Progenitor cell of endocrine pancreas (in vitro differentiated cells): ENCODE measurements at regions not wholly inside any gene's neighbourhood (a gene's known extent, or its start where the extent isn't known, plus 50 kb on each side); places are given as distances from the start of the nearest gene placed in this dataset.

Experiments used
- DNase-seq: peaks from one replicate; pipeline ENCODE4 v3.0.0; 2021; ENCODE audit warnings: low spot score; ENCODE audit not compliant: unreplicated experiment
- H3K27ac Mint-ChIP-seq: 2 replicates; pipeline ENCODE4 v1.8.0; 2021; ENCODE audit warnings: mild to moderate bottlenecking, moderate library complexity, mixed read lengths
- H3K27me3 Mint-ChIP-seq: 2 replicates; pipeline ENCODE4 v1.8.0; 2021; ENCODE audit warnings: mixed read lengths
- H3K36me3 Mint-ChIP-seq: 2 replicates; pipeline ENCODE4 v1.8.0; 2022; ENCODE audit warnings: mixed read lengths; ENCODE audit not compliant: insufficient read depth
- H3K4me1 Mint-ChIP-seq: 2 replicates; pipeline ENCODE4 v1.8.0; 2021; ENCODE audit warnings: low read depth, mixed read lengths
- H3K4me3 Mint-ChIP-seq: 2 replicates; pipeline ENCODE4 v1.8.0; 2021; ENCODE audit warnings: low read depth, mild to moderate bottlenecking, moderate library complexity, mixed read lengths
- H3K9me3 Mint-ChIP-seq: 2 replicates; pipeline ENCODE4 v1.8.0; 2021; ENCODE audit warnings: low read depth, mixed read lengths
- CTCF ChIP-seq: fragments of 200-600 bp; sonication (generic); IDR thresholded peaks from one replicate; pipeline ENCODE4 v1.5.0; 2021; ENCODE audit warnings: antibody characterized with exemption, mild to moderate bottlenecking; ENCODE audit not compliant: unreplicated experiment

- Mint-ChIP-seq H3K27me3 (no peaks in the 10 kb centered on the region), H3K36me3 (no peaks in the 10 kb centered on the region), H3K27ac (no peak overlapping the region), H3K4me1 (peaks cover 4% of the 10 kb centered on the region), H3K4me3 (no peak overlapping the region), H3K9me3 (no peaks in the 10 kb centered on the region)
- TF ChIP-seq CTCF, result no peak
- no peak for DNase-seq
Observed at GRCh38 chr2:198546122-198546521, 741.7 kb downstream of the PLCL1 start.

GRCh38 chr2:198545411-198545810 is 741.0 kb downstream of the PLCL1 start:
- Mint-ChIP-seq H3K4me3 (no peak overlapping the region), H3K27ac (no peak overlapping the region), H3K4me1 (peaks cover 4% of the 10 kb centered on the region), H3K36me3 (no peaks in the 10 kb centered on the region), H3K27me3 (no peaks in the 10 kb centered on the region), H3K9me3 (no peaks in the 10 kb centered on the region)
- no peak for TF ChIP-seq CTCF
- DNase-seq, result no peak

- Mint-ChIP-seq H3K27ac (no peak overlapping the region), H3K36me3 (no peaks in the 10 kb centered on the region), H3K9me3 (no peaks in the 10 kb centered on the region), H3K4me1 (peaks cover 4% of the 10 kb centered on the region), H3K4me3 (no peak overlapping the region), H3K27me3 (no peaks in the 10 kb centered on the region)
- TF ChIP-seq CTCF, result no peak
- no peak for DNase-seq
Observed at GRCh38 chr2:198544461-198544860, 740.1 kb downstream of the PLCL1 start.

- Mint-ChIP-seq H3K27me3 (no peaks in the 10 kb centered on the region), H3K27ac (no peak overlapping the region), H3K36me3 (no peaks in the 10 kb centered on the region), H3K9me3 (no peaks in the 10 kb centered on the region), H3K4me3 (no peak overlapping the region), H3K4me1 (peaks cover 1% of the 10 kb centered on the region)
- DNase-seq, result no peak
- TF ChIP-seq CTCF, result no peak
Observed at GRCh38 chr2:198534756-198535155, 730.4 kb downstream of the PLCL1 start.

- Mint-ChIP-seq H3K36me3 (no peaks in the 10 kb centered on the region), H3K9me3 (no peaks in the 10 kb centered on the region), H3K4me1 (no peaks in the 10 kb centered on the region), H3K4me3 (no peak overlapping the region), H3K27ac (peak overlapping the region; percentile 34), H3K27me3 (no peaks in the 10 kb centered on the region)
- DNase-seq, result no peak
- no peak for TF ChIP-seq CTCF
Observed at GRCh38 chr2:198525211-198525969, 721.0 kb downstream of the PLCL1 start.
